Limb (tissue), 2 donors: ENCODE measurements at regions not wholly inside any gene's neighbourhood (a gene's known extent, or its start where the extent isn't known, plus 50 kb on each side); places are given as distances from the start of the nearest gene placed in this dataset.

Source experiments
- DNase-seq, 2 donors: peaks; one replicate each; pipeline ENCODE4 v3.0.0-alpha.2; 2016; ENCODE audit errors: extremely low spot score in 2 of 2

GRCh38 chr1:29830916-29831315 is 594.6 kb downstream of the PTPRU start:
- DNase-seq = no peak

- no peak for DNase-seq
These were observed 594.1 kb downstream of the PTPRU start for GRCh38 chr1:29830383-29830782.

GRCh38 chr1:29829448-29830344 is 593.4 kb downstream of the PTPRU start:
- DNase-seq = no peak

- no peak for DNase-seq
These were observed 592.5 kb downstream of the PTPRU start for GRCh38 chr1:29828526-29829447.

- DNase-seq = no peak
These were observed 591.6 kb downstream of the PTPRU start for GRCh38 chr1:29827801-29828525.

GRCh38 chr1:29827237-29827750 is 591.0 kb downstream of the PTPRU start:
- DNase-seq = no peak

- DNase-seq = no peak
These were observed 590.3 kb downstream of the PTPRU start for GRCh38 chr1:29826646-29827045.

GRCh38 chr1:29825941-29826415 is 589.7 kb downstream of the PTPRU start:
- DNase-seq = no peak

- DNase-seq = no peak
These were observed 589.1 kb downstream of the PTPRU start for GRCh38 chr1:29825274-29825940.

GRCh38 chr1:29824511-29825273 is 588.4 kb downstream of the PTPRU start:
- DNase-seq = no peak

GRCh38 chr1:29824025-29824424 is 587.7 kb downstream of the PTPRU start:
- DNase-seq = no peak

- DNase-seq = no peak
These were observed 587.2 kb downstream of the PTPRU start for GRCh38 chr1:29823561-29823960.

- DNase-seq = no peak
These were observed 585.3 kb downstream of the PTPRU start for GRCh38 chr1:29821605-29822004.

GRCh38 chr1:29820401-29820800 is 584.1 kb downstream of the PTPRU start:
- DNase-seq = no peak

GRCh38 chr1:29812408-29813135 is 576.2 kb downstream of the PTPRU start:
- DNase-seq = peak in 1 of 2 donors; percentile 9

GRCh38 chr1:29811727-29812407 is 575.5 kb downstream of the PTPRU start:
- peak in 1 of 2 donors; percentile 7 for DNase-seq

- DNase-seq = peak in 1 of 2 donors; percentile 4
These were observed 574.9 kb downstream of the PTPRU start for GRCh38 chr1:29811247-29811646.
